GM23338 (cell line): ENCODE measurements at regions not wholly inside any gene's neighbourhood (a gene's known extent, or its start where the extent isn't known, plus 50 kb on each side); places are given as distances from the start of the nearest gene placed in this dataset.

ENCODE experiments used
- ATAC-seq: fragments of 200-7000 bp; cut with Tn5 transposase; 3 replicates; pipeline ENCODE4 v1.9.1; 2020
- DNase-seq: peaks from one replicate; pipeline ENCODE4 v3.0.0-alpha.2; 2015; ENCODE audit warnings: low spot score
- H2AFZ ChIP-seq: fragments of 200-600 bp; sonication (generic); 2 replicates; pipeline ENCODE4 v1.8.0; 2016; ENCODE audit warnings: antibody characterized with exemption, mild to moderate bottlenecking, moderate library complexity
- H3F3A ChIP-seq: fragments of 200-600 bp; sonication (generic); replicated peaks from 2 replicates; pipeline ENCODE4 v1.8.0; 2017; ENCODE audit warnings: antibody characterized with exemption, mixed run types, low read depth
- H3K27ac ChIP-seq: fragments of 200-600 bp; sonication (generic); 2 replicates; pipeline ENCODE4 v1.6.1; 2016; ENCODE audit warnings: low read depth
- H3K27me3 ChIP-seq: fragments of 200-600 bp; sonication (generic); 2 replicates; pipeline ENCODE4 v1.8.0; 2016; ENCODE audit warnings: mild to moderate bottlenecking, mixed run types, moderate library complexity; ENCODE audit not compliant: insufficient read depth
- H3K36me3 ChIP-seq: fragments of 200-600 bp; sonication (generic); 2 replicates; pipeline ENCODE4 v1.8.0; 2016; ENCODE audit warnings: mild to moderate bottlenecking; ENCODE audit not compliant: insufficient read depth
- H3K4me1 ChIP-seq: fragments of 200-600 bp; sonication (generic); 2 replicates; pipeline ENCODE4 v1.8.0; 2016; ENCODE audit warnings: mild to moderate bottlenecking, moderate library complexity; ENCODE audit not compliant: insufficient read depth
- H3K4me2 ChIP-seq: fragments of 200-600 bp; sonication (generic); 2 replicates; pipeline ENCODE4 v1.7.1; 2017; ENCODE audit warnings: mixed run types
- H3K4me3 ChIP-seq: fragments of 200-600 bp; sonication (generic); 2 replicates; pipeline ENCODE4 v1.6.1; 2016; ENCODE audit warnings: mixed run types
- H3K79me2 ChIP-seq: fragments of 200-600 bp; sonication (generic); replicated peaks from 2 replicates; pipeline ENCODE4 v1.8.0; 2017; ENCODE audit warnings: mild to moderate bottlenecking; ENCODE audit not compliant: insufficient read depth
- H3K9me2 ChIP-seq: fragments of 200-600 bp; sonication (generic); 2 replicates; pipeline ENCODE4 v1.8.0; 2017; ENCODE audit not compliant: insufficient read depth
- H4K20me1 ChIP-seq: fragments of 200-600 bp; sonication (generic); replicated peaks from 2 replicates; pipeline ENCODE4 v1.8.0; 2017; ENCODE audit warnings: mild to moderate bottlenecking; ENCODE audit not compliant: insufficient read depth
- H3K27ac Mint-ChIP-seq: 2 replicates; pipeline ENCODE4 v1.8.0; 2020; ENCODE audit warnings: inconsistent platforms, mild to moderate bottlenecking, moderate library complexity, mixed read lengths
- H3K27me3 Mint-ChIP-seq: 3 replicates; pipeline ENCODE4 v1.8.0; 2022; ENCODE audit warnings: low read depth, mild to moderate bottlenecking, moderate library complexity, mixed read lengths, inconsistent platforms; ENCODE audit not compliant: insufficient read depth, poor library complexity
- H3K36me3 Mint-ChIP-seq: 3 replicates; pipeline ENCODE4 v1.8.0; 2021; ENCODE audit warnings: low read depth, mild to moderate bottlenecking, inconsistent platforms, moderate library complexity, mixed read lengths
- H3K4me1 Mint-ChIP-seq: 3 replicates; pipeline ENCODE4 v1.8.0; 2020; ENCODE audit warnings: mild to moderate bottlenecking, inconsistent platforms, mixed read lengths
- H3K4me3 Mint-ChIP-seq: 3 replicates; pipeline ENCODE4 v1.8.0; 2021; ENCODE audit warnings: moderate library complexity, mild to moderate bottlenecking, inconsistent platforms, mixed read lengths
- H3K9me3 Mint-ChIP-seq: 3 replicates; pipeline ENCODE4 v1.8.0; 2020; ENCODE audit warnings: moderate library complexity, mild to moderate bottlenecking, inconsistent platforms, mixed read lengths
- CREB1 ChIP-seq: fragments of 250-450 bp; sonication (Bioruptor Pico); IDR thresholded peaks from 2 replicates; pipeline ENCODE4 v1.5.0; 2020; ENCODE audit warnings: low read depth, mild to moderate bottlenecking, moderate library complexity
- ETS1 ChIP-seq: IDR thresholded peaks from 2 replicates; pipeline ENCODE4 v1.6.1; 2016; ENCODE audit warnings: antibody characterized with exemption
- EZH2phosphoT487 ChIP-seq: fragments of 200-600 bp; sonication (generic); IDR thresholded peaks from one replicate; pipeline ENCODE4 v1.8.1; 2018; ENCODE audit warnings: antibody characterized with exemption; ENCODE audit not compliant: unreplicated experiment
- JUNB ChIP-seq: IDR thresholded peaks from one replicate; pipeline ENCODE4 v1.6.1; 2016; ENCODE audit warnings: antibody characterized with exemption; ENCODE audit not compliant: unreplicated experiment
- ZNF114 ChIP-seq: fragments of 250-450 bp; sonication (Bioruptor Pico); IDR thresholded peaks from 2 replicates; pipeline ENCODE4 v1.5.0; 2020; ENCODE audit warnings: mild to moderate bottlenecking, moderate library complexity
- ZNF331 ChIP-seq: fragments of 250-450 bp; sonication (Bioruptor Pico); IDR thresholded peaks from 2 replicates; pipeline ENCODE4 v1.5.0; 2020; ENCODE audit warnings: low read depth, mild to moderate bottlenecking, moderate library complexity
- ZNF462 ChIP-seq: fragments of 250-450 bp; sonication (Bioruptor Pico); IDR thresholded peaks from 2 replicates; pipeline ENCODE4 v1.5.0; 2020; ENCODE audit warnings: mild to moderate bottlenecking, moderate library complexity
- TF ChIP-seq, protein P1 (sequence below): IDR thresholded peaks from one replicate; pipeline ENCODE4 v1.6.1; 2018; ENCODE audit warnings: antibody characterized with exemption; ENCODE audit not compliant: unreplicated experiment

DNA sequence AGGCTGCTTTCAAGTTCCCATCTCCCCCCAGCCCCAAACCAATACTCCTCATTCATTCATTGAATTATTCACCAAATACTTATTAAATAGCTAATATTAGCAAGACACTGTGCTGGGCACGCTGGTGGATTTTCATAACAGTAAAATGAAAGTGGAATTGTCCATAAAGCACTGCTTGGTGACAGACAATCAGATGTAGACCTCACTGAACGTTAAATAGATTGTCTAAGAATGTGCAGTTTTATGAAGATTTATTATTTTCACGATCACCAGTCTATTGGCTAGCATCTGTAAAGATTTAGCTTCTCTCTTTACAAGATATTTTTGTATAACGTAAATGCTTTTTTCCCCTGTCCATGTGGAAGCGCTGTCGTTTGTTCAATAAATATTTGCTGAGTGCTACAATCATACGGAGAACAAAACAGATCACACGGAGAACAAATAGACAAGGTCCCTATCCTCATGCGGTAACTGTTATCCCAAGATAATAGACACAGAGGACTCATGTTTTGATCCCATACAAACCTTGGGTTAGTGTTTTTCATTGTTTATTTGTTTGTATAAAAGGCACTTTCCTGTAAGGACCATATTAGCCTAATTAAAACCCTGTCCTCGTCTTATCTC lies 397.6 kb downstream of the BCAT1 start:
- ATAC-seq (no peak), DNase-seq (no peak)
- TF ChIP-seq JUNB (no peak), ZNF114 (no peak), ZNF462 (CRISPR knock-in tag) (no peak), EZH2phosphoT487 (no peak), CREB1 (CRISPR knock-in tag) (no peak), ETS1 (no peak), ZNF331 (CRISPR knock-in tag) (no peak)
- TF ChIP-seq, protein P1, sequence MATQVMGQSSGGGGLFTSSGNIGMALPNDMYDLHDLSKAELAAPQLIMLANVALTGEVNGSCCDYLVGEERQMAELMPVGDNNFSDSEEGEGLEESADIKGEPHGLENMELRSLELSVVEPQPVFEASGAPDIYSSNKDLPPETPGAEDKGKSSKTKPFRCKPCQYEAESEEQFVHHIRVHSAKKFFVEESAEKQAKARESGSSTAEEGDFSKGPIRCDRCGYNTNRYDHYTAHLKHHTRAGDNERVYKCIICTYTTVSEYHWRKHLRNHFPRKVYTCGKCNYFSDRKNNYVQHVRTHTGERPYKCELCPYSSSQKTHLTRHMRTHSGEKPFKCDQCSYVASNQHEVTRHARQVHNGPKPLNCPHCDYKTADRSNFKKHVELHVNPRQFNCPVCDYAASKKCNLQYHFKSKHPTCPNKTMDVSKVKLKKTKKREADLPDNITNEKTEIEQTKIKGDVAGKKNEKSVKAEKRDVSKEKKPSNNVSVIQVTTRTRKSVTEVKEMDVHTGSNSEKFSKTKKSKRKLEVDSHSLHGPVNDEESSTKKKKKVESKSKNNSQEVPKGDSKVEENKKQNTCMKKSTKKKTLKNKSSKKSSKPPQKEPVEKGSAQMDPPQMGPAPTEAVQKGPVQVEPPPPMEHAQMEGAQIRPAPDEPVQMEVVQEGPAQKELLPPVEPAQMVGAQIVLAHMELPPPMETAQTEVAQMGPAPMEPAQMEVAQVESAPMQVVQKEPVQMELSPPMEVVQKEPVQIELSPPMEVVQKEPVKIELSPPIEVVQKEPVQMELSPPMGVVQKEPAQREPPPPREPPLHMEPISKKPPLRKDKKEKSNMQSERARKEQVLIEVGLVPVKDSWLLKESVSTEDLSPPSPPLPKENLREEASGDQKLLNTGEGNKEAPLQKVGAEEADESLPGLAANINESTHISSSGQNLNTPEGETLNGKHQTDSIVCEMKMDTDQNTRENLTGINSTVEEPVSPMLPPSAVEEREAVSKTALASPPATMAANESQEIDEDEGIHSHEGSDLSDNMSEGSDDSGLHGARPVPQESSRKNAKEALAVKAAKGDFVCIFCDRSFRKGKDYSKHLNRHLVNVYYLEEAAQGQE, result no peak
- H3K27me3 ChIP-seq, result no peaks in the 10 kb centered on the region
- peaks cover 16% of the 10 kb centered on the region for H3K4me1 ChIP-seq
- no peak overlapping the region for H3K27ac ChIP-seq
- H3F3A ChIP-seq, result no peaks in the 10 kb centered on the region
- Mint-ChIP-seq H3K27ac (no peak overlapping the region), H3K27me3 (peaks cover 3% of the 10 kb centered on the region), H3K4me1 (peaks cover 18% of the 10 kb centered on the region), H3K9me3 (no peaks in the 10 kb centered on the region), H3K4me3 (no peak overlapping the region), H3K36me3 (no peaks in the 10 kb centered on the region)
- no peaks in the 10 kb centered on the region for H3K79me2 ChIP-seq
- H3K9me2 ChIP-seq, result 0 out of 2 replicates have a peak, but pooled peaks cover 5% of the 10 kb centered on the region
- no peaks in the 10 kb centered on the region for H4K20me1 ChIP-seq
- H3K36me3 ChIP-seq, result no peaks in the 10 kb centered on the region
- H3K4me2 ChIP-seq, result peak overlapping the region; percentile 33; the same call in 1 of the 2 replicates
- H2AFZ ChIP-seq, result no peak overlapping the region
- no peak overlapping the region for H3K4me3 ChIP-seq
